ENCODE measurements at regions not wholly inside any gene's neighbourhood (a gene's known extent, or its start where the extent isn't known, plus 50 kb on each side); places are given as distances from the start of the nearest gene placed in this dataset.

GRCh38 chr2:226234187-226234586 is 565.4 kb downstream of the IRS1 start:
- DNase-seq (ENCODE audit: low spot score) (no peak), ATAC-seq (no peak)
- Histone ChIP-seq H3K36me3 (ENCODE audit: insufficient read depth) (no peaks in the 10 kb centered on the region), H3K9me2 (ENCODE audit: insufficient read depth) (peaks cover 6% of the 10 kb centered on the region; the same call in 1 of the 2 replicates), H3K4me2 (no peak overlapping the region), H3K4me3 (no peak overlapping the region), H3K27me3 (ENCODE audit: insufficient read depth) (no peaks in the 10 kb centered on the region), H2AFZ (no peak overlapping the region), H3K79me2 (replicated peaks; ENCODE audit: insufficient read depth) (no peaks in the 10 kb centered on the region), H3K4me1 (ENCODE audit: insufficient read depth) (no peaks in the 10 kb centered on the region), H3K27ac (ENCODE audit: low read depth) (no peak overlapping the region), H4K20me1 (replicated peaks; ENCODE audit: insufficient read depth) (no peaks in the 10 kb centered on the region), H3F3A (replicated peaks; ENCODE audit: low read depth) (no peaks in the 10 kb centered on the region)
- Mint-ChIP-seq H3K4me3 (no peak overlapping the region), H3K27me3 (ENCODE audit: insufficient read depth, low read depth, poor library complexity) (no peaks in the 10 kb centered on the region), H3K36me3 (ENCODE audit: low read depth) (no peaks in the 10 kb centered on the region), H3K27ac (no peak overlapping the region), H3K9me3 (no peaks in the 10 kb centered on the region), H3K4me1 (no peaks in the 10 kb centered on the region)
- TF ChIP-seq ZNF462 (CRISPR knock-in tag; IDR thresholded peaks at IDR 0.05): no peak

- H2AFZ ChIP-seq: no peak overlapping the region
- no peaks in the 10 kb centered on the region for H4K20me1 ChIP-seq (replicated peaks; ENCODE audit: insufficient read depth)
- H3K79me2 ChIP-seq (replicated peaks; ENCODE audit: insufficient read depth): no peaks in the 10 kb centered on the region
- H3K4me3 ChIP-seq: no peak overlapping the region
- H3K36me3 ChIP-seq (ENCODE audit: insufficient read depth): no peaks in the 10 kb centered on the region
- DNase-seq (ENCODE audit: low spot score) (no peak), ATAC-seq (no peak)
- no peak overlapping the region for H3K27ac Mint-ChIP-seq
- no peaks in the 10 kb centered on the region for H3K4me1 Mint-ChIP-seq
- no peaks in the 10 kb centered on the region for H3K36me3 Mint-ChIP-seq (ENCODE audit: low read depth)
- H3F3A ChIP-seq (replicated peaks; ENCODE audit: low read depth): no peaks in the 10 kb centered on the region
- H3K9me2 ChIP-seq (ENCODE audit: insufficient read depth): peaks cover 6% of the 10 kb centered on the region; the same call in 1 of the 2 replicates
- H3K27me3 ChIP-seq (ENCODE audit: insufficient read depth): no peaks in the 10 kb centered on the region
- no peaks in the 10 kb centered on the region for H3K27me3 Mint-ChIP-seq (ENCODE audit: insufficient read depth, low read depth, poor library complexity)
- H3K4me3 Mint-ChIP-seq: no peak overlapping the region
- no peaks in the 10 kb centered on the region for H3K9me3 Mint-ChIP-seq
- H3K27ac ChIP-seq (ENCODE audit: low read depth): no peak overlapping the region
- no peak overlapping the region for H3K4me2 ChIP-seq
- H3K4me1 ChIP-seq (ENCODE audit: insufficient read depth): no peaks in the 10 kb centered on the region
- TF ChIP-seq REST (IDR thresholded peaks at IDR 0.05; ENCODE audit: unreplicated experiment) (no peak), POLR2AphosphoS5 (IDR thresholded peaks at IDR 0.05; ENCODE audit: low read depth) (no peak), EZH2 (IDR thresholded peaks at IDR 0.05; ENCODE audit: low read depth, unreplicated experiment) (no peak)
Measured at GRCh38 chr2:226233388-226233787, 566.2 kb downstream of the IRS1 start.
